Neural crest cell (in vitro differentiated cells): ENCODE measurements at regions not wholly inside any gene's neighbourhood (a gene's known extent, or its start where the extent isn't known, plus 50 kb on each side); places are given as distances from the start of the nearest gene placed in this dataset.

ENCODE experiments used
- DNase-seq: peaks from one replicate; pipeline ENCODE4 v3.0.0; 2021; ENCODE audit warnings: low read depth, mixed read lengths, low spot score
- H3K27ac Mint-ChIP-seq: one replicate; pipeline ENCODE4 v1.8.0; 2021; ENCODE audit warnings: mild to moderate bottlenecking, mixed read lengths; ENCODE audit not compliant: unreplicated experiment
- H3K27me3 Mint-ChIP-seq: 2 replicates; pipeline ENCODE4 v1.8.0; 2021; ENCODE audit warnings: low read depth, mild to moderate bottlenecking, mixed read lengths
- H3K36me3 Mint-ChIP-seq: 2 replicates; pipeline ENCODE4 v1.8.0; 2021; ENCODE audit warnings: low read depth, mild to moderate bottlenecking, mixed read lengths
- H3K4me1 Mint-ChIP-seq: 2 replicates; pipeline ENCODE4 v1.8.0; 2021; ENCODE audit warnings: mixed read lengths
- H3K4me3 Mint-ChIP-seq: one replicate; pipeline ENCODE4 v1.8.0; 2021; ENCODE audit warnings: mild to moderate bottlenecking, mixed read lengths
- H3K9me3 Mint-ChIP-seq: 2 replicates; pipeline ENCODE4 v1.8.0; 2021; ENCODE audit warnings: mixed read lengths
- CTCF ChIP-seq: fragments of 200-600 bp; sonication (generic); conservative IDR thresholded peaks from 2 replicates; pipeline ENCODE4 v1.5.0; 2021; ENCODE audit warnings: antibody characterized with exemption, mild to moderate bottlenecking

DNA sequence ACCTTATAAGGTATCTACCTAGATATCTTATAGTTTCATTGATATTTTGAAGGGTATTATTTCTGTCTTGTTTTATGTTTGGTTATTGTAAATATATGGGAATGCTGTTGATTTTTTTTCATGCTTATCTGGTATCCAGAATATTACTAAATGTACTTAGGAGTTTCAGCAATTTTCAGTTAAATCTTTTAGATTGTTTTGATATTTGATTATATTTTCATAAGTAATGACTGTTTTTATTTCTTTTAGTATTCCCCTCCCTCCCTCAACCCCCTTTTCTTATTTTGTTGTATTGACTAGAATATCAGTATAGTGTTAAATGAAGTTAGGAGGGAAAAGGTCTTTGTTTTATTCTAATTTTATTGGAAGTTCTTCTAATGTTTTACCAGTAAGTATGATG, 344.4 kb upstream of the PROX1 start:
- Mint-ChIP-seq H3K4me3 (no peak overlapping the region), H3K27ac (no peak overlapping the region), H3K9me3 (peaks cover 4% of the 10 kb centered on the region), H3K36me3 (no peaks in the 10 kb centered on the region), H3K27me3 (no peaks in the 10 kb centered on the region), H3K4me1 (no peaks in the 10 kb centered on the region)
- no peak for TF ChIP-seq CTCF
- no peak for DNase-seq

- TF ChIP-seq CTCF, result no peak
- H3K4me3 Mint-ChIP-seq, result no peak overlapping the region
- H3K9me3 Mint-ChIP-seq, result peaks cover 2% of the 10 kb centered on the region
- no peak for DNase-seq
- H3K27me3 Mint-ChIP-seq, result no peaks in the 10 kb centered on the region
- H3K27ac Mint-ChIP-seq, result no peak overlapping the region
- no peaks in the 10 kb centered on the region for H3K36me3 Mint-ChIP-seq
- H3K4me1 Mint-ChIP-seq, result peaks cover 6% of the 10 kb centered on the region
Measured at GRCh38 chr1:213647864-213648650, 339.7 kb upstream of the PROX1 start.

GRCh38 chr1:213649373-213649772, 338.4 kb upstream of the PROX1 start:
- Mint-ChIP-seq H3K4me1 (peaks cover 6% of the 10 kb centered on the region), H3K4me3 (no peak overlapping the region), H3K9me3 (no peaks in the 10 kb centered on the region), H3K36me3 (no peaks in the 10 kb centered on the region), H3K27ac (no peak overlapping the region), H3K27me3 (no peaks in the 10 kb centered on the region)
- no peak for DNase-seq
- TF ChIP-seq CTCF, result no peak

- Mint-ChIP-seq H3K27me3 (no peaks in the 10 kb centered on the region), H3K27ac (no peak overlapping the region), H3K9me3 (no peaks in the 10 kb centered on the region), H3K4me1 (peaks cover 6% of the 10 kb centered on the region), H3K4me3 (no peak overlapping the region), H3K36me3 (no peaks in the 10 kb centered on the region)
- TF ChIP-seq CTCF, result no peak
- DNase-seq, result no peak
Measured at GRCh38 chr1:213650603-213651002, 337.2 kb upstream of the PROX1 start.

DNA sequence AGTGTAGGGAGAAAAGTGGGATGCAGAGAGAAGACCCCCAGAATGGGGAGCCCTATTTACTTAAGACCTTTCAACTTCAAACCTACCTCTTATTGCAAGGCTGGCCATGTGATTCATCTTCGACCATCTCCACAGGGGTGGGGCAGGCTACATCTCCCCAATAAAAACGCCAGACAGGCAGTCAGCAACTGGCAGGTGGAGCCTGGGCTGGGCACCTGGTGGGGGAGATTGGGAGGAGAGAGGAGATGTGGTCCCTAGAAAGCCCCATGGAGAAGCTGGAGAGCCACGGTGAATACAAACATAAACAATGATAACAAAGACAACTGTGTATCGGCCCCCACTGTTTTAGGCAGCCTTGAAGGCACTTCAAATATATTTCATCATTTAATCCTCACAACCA, 336.7 kb upstream of the PROX1 start:
- Mint-ChIP-seq H3K4me1 (peaks cover 6% of the 10 kb centered on the region), H3K27ac (no peak overlapping the region), H3K27me3 (no peaks in the 10 kb centered on the region), H3K4me3 (no peak overlapping the region), H3K36me3 (no peaks in the 10 kb centered on the region), H3K9me3 (no peaks in the 10 kb centered on the region)
- TF ChIP-seq CTCF, result no peak
- no peak for DNase-seq
